ENCODE measurements at regions not wholly inside any gene's neighbourhood (a gene's known extent, or its start where the extent isn't known, plus 50 kb on each side); places are given as distances from the start of the nearest gene placed in this dataset.

GRCh38 chr15:47377465-47377864, 339.8 kb upstream of the SEMA6D start:
- Mint-ChIP-seq H3K27me3 (no peaks in the 10 kb centered on the region), H3K27ac (no peak overlapping the region), H3K4me3 (no peak overlapping the region), H3K36me3 (no peaks in the 10 kb centered on the region), H3K4me1 (no peaks in the 10 kb centered on the region), H3K9me3 (peaks cover 2 to 19% (median 8%) of the 10 kb centered on the region in 5 donors)
- H3K4me3 ChIP-seq (ENCODE audit: low read length): no peak overlapping the region
- H3K27ac ChIP-seq (ENCODE audit: low read depth, low read length): no peak overlapping the region
- ChIA-PET CTCF (no interaction called here), POLR2A (no interaction called here)
- no peaks in the 10 kb centered on the region for H3K36me3 ChIP-seq (ENCODE audit: insufficient read depth, low read length)
- no peaks in the 10 kb centered on the region for H3K4me1 ChIP-seq (ENCODE audit: insufficient read depth, low read length)
- no peak for DNase-seq
- H3K27me3 ChIP-seq (ENCODE audit: insufficient read depth, low read length, poor library complexity, severe bottlenecking): no peaks in the 10 kb centered on the region
- H3K9me3 ChIP-seq (ENCODE audit: low read length): no peaks in the 10 kb centered on the region

GRCh38 chr15:47378527-47378926, 338.8 kb upstream of the SEMA6D start:
- H3K27ac ChIP-seq (ENCODE audit: low read depth, low read length): no peak overlapping the region
- Mint-ChIP-seq H3K27ac (no peak overlapping the region), H3K27me3 (no peaks in the 10 kb centered on the region), H3K36me3 (no peaks in the 10 kb centered on the region), H3K4me1 (no peaks in the 10 kb centered on the region), H3K4me3 (no peak overlapping the region), H3K9me3 (peaks cover 2 to 19% (median 8%) of the 10 kb centered on the region in 5 donors)
- no peaks in the 10 kb centered on the region for H3K27me3 ChIP-seq (ENCODE audit: insufficient read depth, low read length, poor library complexity, severe bottlenecking)
- no peak for DNase-seq
- no peaks in the 10 kb centered on the region for H3K36me3 ChIP-seq (ENCODE audit: insufficient read depth, low read length)
- H3K4me1 ChIP-seq (ENCODE audit: insufficient read depth, low read length): no peaks in the 10 kb centered on the region
- ChIA-PET POLR2A (no interaction called here), CTCF (no interaction called here)
- no peaks in the 10 kb centered on the region for H3K9me3 ChIP-seq (ENCODE audit: low read length)
- H3K4me3 ChIP-seq (ENCODE audit: low read length): no peak overlapping the region

GRCh38 chr15:47383102-47383501, 334.2 kb upstream of the SEMA6D start:
- no peak overlapping the region for H3K27ac Mint-ChIP-seq
- no peaks in the 10 kb centered on the region for H3K4me1 Mint-ChIP-seq
- DNase-seq: no peak
- H3K27me3 Mint-ChIP-seq: peaks cover 0 to 2% of the 10 kb centered on the region in 2 donors
- H3K9me3 ChIP-seq (ENCODE audit: low read length): no peaks in the 10 kb centered on the region
- H3K36me3 ChIP-seq (ENCODE audit: insufficient read depth, low read length): no peaks in the 10 kb centered on the region
- H3K4me3 Mint-ChIP-seq: no peak overlapping the region
- H3K4me1 ChIP-seq (ENCODE audit: insufficient read depth, low read length): no peaks in the 10 kb centered on the region
- H3K4me3 ChIP-seq (ENCODE audit: low read length): no peak overlapping the region
- POLR2A ChIA-PET: no interaction called here
- H3K9me3 Mint-ChIP-seq: peaks cover 0 to 15% (median 6%) of the 10 kb centered on the region in 5 donors
- no peaks in the 10 kb centered on the region for H3K36me3 Mint-ChIP-seq
- H3K27me3 ChIP-seq (ENCODE audit: insufficient read depth, low read length, poor library complexity, severe bottlenecking): no peaks in the 10 kb centered on the region
- CTCF ChIA-PET: no interaction called here
- no peak overlapping the region for H3K27ac ChIP-seq (ENCODE audit: low read depth, low read length)

- Mint-ChIP-seq H3K4me3 (no peak overlapping the region), H3K9me3 (peaks cover 0 to 15% (median 6%) of the 10 kb centered on the region in 5 donors), H3K36me3 (no peaks in the 10 kb centered on the region), H3K4me1 (no peaks in the 10 kb centered on the region), H3K27me3 (peaks cover 0 to 2% of the 10 kb centered on the region in 2 donors), H3K27ac (no peak overlapping the region)
- H3K27me3 ChIP-seq (ENCODE audit: insufficient read depth, low read length, poor library complexity, severe bottlenecking): no peaks in the 10 kb centered on the region
- H3K9me3 ChIP-seq (ENCODE audit: low read length): no peaks in the 10 kb centered on the region
- ChIA-PET CTCF (no interaction called here), POLR2A (no interaction called here)
- DNase-seq: no peak
- no peaks in the 10 kb centered on the region for H3K36me3 ChIP-seq (ENCODE audit: insufficient read depth, low read length)
- no peak overlapping the region for H3K4me3 ChIP-seq (ENCODE audit: low read length)
- no peak overlapping the region for H3K27ac ChIP-seq (ENCODE audit: low read depth, low read length)
- no peaks in the 10 kb centered on the region for H3K4me1 ChIP-seq (ENCODE audit: insufficient read depth, low read length)
These were observed 333.5 kb upstream of the SEMA6D start for GRCh38 chr15:47383801-47384200.

GRCh38 chr15:47384341-47384740, 333.0 kb upstream of the SEMA6D start:
- Histone ChIP-seq H3K27ac (ENCODE audit: low read depth, low read length) (no peak overlapping the region), H3K9me3 (ENCODE audit: low read length) (no peaks in the 10 kb centered on the region), H3K4me1 (ENCODE audit: insufficient read depth, low read length) (no peaks in the 10 kb centered on the region), H3K27me3 (ENCODE audit: insufficient read depth, low read length, poor library complexity, severe bottlenecking) (no peaks in the 10 kb centered on the region), H3K36me3 (ENCODE audit: insufficient read depth, low read length) (no peaks in the 10 kb centered on the region), H3K4me3 (ENCODE audit: low read length) (no peak overlapping the region)
- Mint-ChIP-seq H3K27me3 (peaks cover 0 to 2% of the 10 kb centered on the region in 2 donors), H3K27ac (peak overlapping the region in 1 of 8 donors; percentile 33), H3K36me3 (no peaks in the 10 kb centered on the region), H3K9me3 (peaks cover 0 to 12% (median 6%) of the 10 kb centered on the region in 5 donors), H3K4me3 (no peak overlapping the region), H3K4me1 (no peaks in the 10 kb centered on the region)
- ChIA-PET POLR2A (no interaction called here), CTCF (no interaction called here)
- no peak for DNase-seq

GRCh38 chr15:47384776-47385175, 332.5 kb upstream of the SEMA6D start:
- Mint-ChIP-seq H3K36me3 (no peaks in the 10 kb centered on the region), H3K27ac (no peak overlapping the region), H3K27me3 (peaks cover 0 to 2% of the 10 kb centered on the region in 2 donors), H3K9me3 (peaks cover 0 to 11% (median 6%) of the 10 kb centered on the region in 5 donors), H3K4me1 (no peaks in the 10 kb centered on the region), H3K4me3 (no peak overlapping the region)
- Histone ChIP-seq H3K36me3 (ENCODE audit: insufficient read depth, low read length) (no peaks in the 10 kb centered on the region), H3K27ac (ENCODE audit: low read depth, low read length) (no peak overlapping the region), H3K9me3 (ENCODE audit: low read length) (no peaks in the 10 kb centered on the region), H3K27me3 (ENCODE audit: insufficient read depth, low read length, poor library complexity, severe bottlenecking) (no peaks in the 10 kb centered on the region), H3K4me3 (ENCODE audit: low read length) (no peak overlapping the region), H3K4me1 (ENCODE audit: insufficient read depth, low read length) (no peaks in the 10 kb centered on the region)
- ChIA-PET POLR2A (no interaction called here), CTCF (no interaction called here)
- DNase-seq: no peak

- Histone ChIP-seq H3K4me1 (ENCODE audit: insufficient read depth, low read length) (no peaks in the 10 kb centered on the region), H3K36me3 (ENCODE audit: insufficient read depth, low read length) (no peaks in the 10 kb centered on the region), H3K9me3 (ENCODE audit: low read length) (no peaks in the 10 kb centered on the region), H3K27ac (ENCODE audit: low read depth, low read length) (no peak overlapping the region), H3K4me3 (ENCODE audit: low read length) (no peak overlapping the region), H3K27me3 (ENCODE audit: insufficient read depth, low read length, poor library complexity, severe bottlenecking) (no peaks in the 10 kb centered on the region)
- DNase-seq: no peak
- no peak overlapping the region for H3K27ac Mint-ChIP-seq
- POLR2A ChIA-PET: no interaction called here
- H3K4me1 Mint-ChIP-seq: no peaks in the 10 kb centered on the region
- H3K9me3 Mint-ChIP-seq: peaks cover 0 to 11% (median 2%) of the 10 kb centered on the region in 5 donors
- no peak overlapping the region for H3K4me3 Mint-ChIP-seq
- peaks cover 0 to 2% of the 10 kb centered on the region in 2 donors for H3K27me3 Mint-ChIP-seq
- H3K36me3 Mint-ChIP-seq: no peaks in the 10 kb centered on the region
- CTCF ChIA-PET: no interaction called here
These were observed 330.8 kb upstream of the SEMA6D start for GRCh38 chr15:47386459-47386858.

- Mint-ChIP-seq H3K27ac (no peak overlapping the region), H3K4me1 (no peaks in the 10 kb centered on the region), H3K27me3 (peaks cover 0 to 2% of the 10 kb centered on the region in 2 donors), H3K4me3 (no peak overlapping the region), H3K9me3 (peaks cover 0 to 8% (median 0%) of the 10 kb centered on the region in 5 donors), H3K36me3 (no peaks in the 10 kb centered on the region)
- no peak overlapping the region for H3K27ac ChIP-seq (ENCODE audit: low read depth, low read length)
- CTCF ChIA-PET: no interaction called here
- DNase-seq: no peak
- no peak overlapping the region for H3K4me3 ChIP-seq (ENCODE audit: low read length)
- H3K36me3 ChIP-seq (ENCODE audit: insufficient read depth, low read length): no peaks in the 10 kb centered on the region
- H3K4me1 ChIP-seq (ENCODE audit: insufficient read depth, low read length): no peaks in the 10 kb centered on the region
- POLR2A ChIA-PET: no interaction called here
- no peaks in the 10 kb centered on the region for H3K9me3 ChIP-seq (ENCODE audit: low read length)
- H3K27me3 ChIP-seq (ENCODE audit: insufficient read depth, low read length, poor library complexity, severe bottlenecking): no peaks in the 10 kb centered on the region
These were observed 329.0 kb upstream of the SEMA6D start for GRCh38 chr15:47388299-47388698.

- CTCF ChIA-PET: interaction anchor here (0.9 kb wide), 1 partner anchor 8 kb away, joined by 3 read pairs; no protein-coding TSS in a partner anchor
- no peaks in the 10 kb centered on the region for H3K36me3 Mint-ChIP-seq
- Histone ChIP-seq H3K4me1 (ENCODE audit: insufficient read depth, low read length) (no peaks in the 10 kb centered on the region), H3K27ac (ENCODE audit: low read depth, low read length) (no peak overlapping the region), H3K27me3 (ENCODE audit: insufficient read depth, low read length, poor library complexity, severe bottlenecking) (no peaks in the 10 kb centered on the region), H3K4me3 (ENCODE audit: low read length) (no peak overlapping the region), H3K36me3 (ENCODE audit: insufficient read depth, low read length) (no peaks in the 10 kb centered on the region), H3K9me3 (ENCODE audit: low read length) (no peaks in the 10 kb centered on the region)
- no peak overlapping the region for H3K4me3 Mint-ChIP-seq
- H3K27me3 Mint-ChIP-seq: no peaks in the 10 kb centered on the region
- DNase-seq: no peak
- POLR2A ChIA-PET: no interaction called here
- no peak overlapping the region for H3K27ac Mint-ChIP-seq
- H3K9me3 Mint-ChIP-seq: peaks cover 0 to 3% (median 0%) of the 10 kb centered on the region in 5 donors
- no peaks in the 10 kb centered on the region for H3K4me1 Mint-ChIP-seq
These were observed 327.0 kb upstream of the SEMA6D start for GRCh38 chr15:47390208-47390765.

All from CD8-positive, alpha-beta memory T cell (primary cell).